GM12873 (cell line): ENCODE measurements at regions not wholly inside any gene's neighbourhood (a gene's known extent, or its start where the extent isn't known, plus 50 kb on each side); places are given as distances from the start of the nearest gene placed in this dataset.

Source experiments
- CTCF ChIP-seq: IDR thresholded peaks from 2 replicates; pipeline ENCODE4 v1.5.1; 2012; ENCODE audit warnings: low read depth, mild to moderate bottlenecking, moderate library complexity, low read length, control low read depth; ENCODE audit not compliant: insufficient read depth; ENCODE audit errors: missing control alignments

GRCh38 chr10:88076027-88076880 is 212.8 kb downstream of the PTEN start:
- no peak for TF ChIP-seq CTCF

- TF ChIP-seq CTCF = no peak
These were observed 214.6 kb downstream of the PTEN start for GRCh38 chr10:88077977-88078376.

- no peak for TF ChIP-seq CTCF
These were observed 216.8 kb downstream of the PTEN start for GRCh38 chr10:88080213-88080612.

GRCh38 chr10:88081457-88082054 is 218.1 kb downstream of the PTEN start:
- TF ChIP-seq CTCF = no peak

GRCh38 chr10:88082391-88082790 is 219.0 kb downstream of the PTEN start:
- TF ChIP-seq CTCF = no peak

- no peak for TF ChIP-seq CTCF
These were observed 219.6 kb downstream of the PTEN start for GRCh38 chr10:88082806-88083596.

DNA sequence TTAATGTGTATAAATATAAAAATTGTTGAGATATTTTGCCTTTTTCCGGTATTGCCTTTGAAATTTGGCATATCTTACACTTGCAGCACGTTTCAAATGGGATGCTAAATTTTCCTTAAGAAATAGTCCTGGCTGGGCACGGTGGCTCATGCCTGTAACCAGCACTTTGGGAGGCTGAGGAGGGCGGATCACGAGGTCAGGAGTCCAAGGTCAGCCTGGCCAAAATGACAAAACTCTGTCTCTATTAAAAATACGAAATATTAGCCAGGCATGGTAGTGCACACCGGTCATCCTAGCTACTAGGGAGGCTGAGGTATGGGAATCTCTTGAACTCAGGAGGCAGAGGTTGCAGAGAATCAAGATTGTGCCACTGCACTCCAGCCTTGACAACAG is 220.2 kb downstream of the PTEN start:
- TF ChIP-seq CTCF = no peak
